CD4-positive, alpha-beta T cell treated with Interleukin-17A for 4 hours (primary cell): ENCODE measurements at regions not wholly inside any gene's neighbourhood (a gene's known extent, or its start where the extent isn't known, plus 50 kb on each side); places are given as distances from the start of the nearest gene placed in this dataset.

Source experiments
- DNase-seq: peaks from one replicate; pipeline ENCODE4 v3.0.0-alpha.2; 2020; ENCODE audit warnings: mixed read lengths

- no peak for DNase-seq
These were observed 913.7 kb upstream of the ACVR2A start for GRCh38 chr2:146931109-146931508.

- no peak for DNase-seq
These were observed 917.6 kb upstream of the ACVR2A start for GRCh38 chr2:146927080-146927711.

- no peak for DNase-seq
These were observed 926.5 kb upstream of the ACVR2A start for GRCh38 chr2:146918280-146918679.

GRCh38 chr2:146917431-146918042 is 927.3 kb upstream of the ACVR2A start:
- DNase-seq = no peak

GRCh38 chr2:146916914-146917313 is 927.9 kb upstream of the ACVR2A start:
- DNase-seq = no peak

- DNase-seq = no peak
These were observed 931.4 kb upstream of the ACVR2A start for GRCh38 chr2:146913476-146913875.

- DNase-seq = no peak
These were observed 932.3 kb upstream of the ACVR2A start for GRCh38 chr2:146912536-146912935.

GRCh38 chr2:146908776-146909175 is 936.1 kb upstream of the ACVR2A start:
- DNase-seq = no peak

GRCh38 chr2:146898083-146898482 is 946.7 kb upstream of the ACVR2A start:
- no peak for DNase-seq

GRCh38 chr2:146894514-146894913 is 950.3 kb upstream of the ACVR2A start:
- no peak for DNase-seq

- DNase-seq = no peak
These were observed 951.3 kb upstream of the ACVR2A start for GRCh38 chr2:146893500-146894041.

GRCh38 chr2:146890491-146890890 is 954.3 kb upstream of the ACVR2A start:
- no peak for DNase-seq

- no peak for DNase-seq
These were observed 964.9 kb upstream of the ACVR2A start for GRCh38 chr2:146879882-146880281.

GRCh38 chr2:146874260-146874658 is 970.6 kb upstream of the ACVR2A start:
- no peak for DNase-seq

GRCh38 chr2:146873646-146874259 is 971.1 kb upstream of the ACVR2A start:
- no peak for DNase-seq

GRCh38 chr2:146873056-146873455 is 971.8 kb upstream of the ACVR2A start:
- DNase-seq = no peak

- DNase-seq = no peak
These were observed 974.1 kb upstream of the ACVR2A start for GRCh38 chr2:146870691-146871090.

- no peak for DNase-seq
These were observed 975.5 kb upstream of the ACVR2A start for GRCh38 chr2:146869328-146869727.

GRCh38 chr2:146868051-146868450 is 976.8 kb upstream of the ACVR2A start:
- no peak for DNase-seq

GRCh38 chr2:146867477-146867986 is 977.3 kb upstream of the ACVR2A start:
- DNase-seq = no peak

- no peak for DNase-seq
These were observed 990.9 kb upstream of the ACVR2A start for GRCh38 chr2:146853741-146854444.

- no peak for DNase-seq
These were observed 992.2 kb upstream of the ACVR2A start for GRCh38 chr2:146852661-146853060.

- DNase-seq = no peak
These were observed 994.1 kb upstream of the ACVR2A start for GRCh38 chr2:146850746-146851145.
